GM21423 (cell line): ENCODE measurements at regions not wholly inside any gene's neighbourhood (a gene's known extent, or its start where the extent isn't known, plus 50 kb on each side); places are given as distances from the start of the nearest gene placed in this dataset.

Experiments
- ATAC-seq: cut with Tn5 transposase; IDR thresholded peaks from one replicate; pipeline ENCODE4 v1.9.1; 2021; ENCODE audit warnings: mild to moderate bottlenecking, moderate library complexity; ENCODE audit not compliant: unreplicated experiment

GRCh38 chr7:47639495-47640110 lies 57.7 kb upstream of the TNS3 start:
- ATAC-seq = no peak

GRCh38 chr7:47638679-47639315 lies 56.9 kb upstream of the TNS3 start:
- no peak for ATAC-seq

GRCh38 chr7:47636433-47637175 lies 54.7 kb upstream of the TNS3 start:
- ATAC-seq = no peak

- ATAC-seq = no peak
Measured at GRCh38 chr7:47636081-47636432, 54.1 kb upstream of the TNS3 start.

- ATAC-seq = no peak
Measured at GRCh38 chr7:47635091-47636080, 53.5 kb upstream of the TNS3 start.

- ATAC-seq = no peak
Measured at GRCh38 chr7:47634273-47634672, 52.4 kb upstream of the TNS3 start.

GRCh38 chr7:47633134-47633533 lies 51.2 kb upstream of the TNS3 start:
- no peak for ATAC-seq
